Transverse colon (tissue), 4 donors: ENCODE measurements at regions not wholly inside any gene's neighbourhood (a gene's known extent, or its start where the extent isn't known, plus 50 kb on each side); places are given as distances from the start of the nearest gene placed in this dataset.
"Not testable (repeated sequence)": the region's sequence is repeated elsewhere in the genome, so short reads cannot be mapped to it uniquely, and the experiment has no call there.

Experiments used
- DNase-seq: peaks from one replicate; pipeline ENCODE4 v3.0.0-alpha.2; 2019
- H3K27ac ChIP-seq, 4 donors: fragments of 200-600 bp; sonication (generic); 2 replicates each; pipeline ENCODE4 v1.5.1; 2016 to 2018; ENCODE audit warnings: inconsistent platforms in 4 of 4
- H3K27me3 ChIP-seq: fragments of 200-600 bp; sonication (generic); 2 replicates; pipeline ENCODE4 v1.5.1; 2017; ENCODE audit warnings: inconsistent platforms
- H3K36me3 ChIP-seq, 4 donors: fragments of 200-600 bp; sonication (generic); 2 replicates each; pipeline ENCODE4 v1.5.1; 2017 to 2019; ENCODE audit warnings: inconsistent platforms in 4 of 4
- H3K4me1 ChIP-seq, 4 donors: fragments of 200-600 bp; sonication (generic); 2 replicates each; pipeline ENCODE4 v1.5.1; 2017 to 2020; ENCODE audit warnings: inconsistent platforms in 4 of 4
- H3K4me3 ChIP-seq, 4 donors: fragments of 200-600 bp; sonication (generic); 1 replicate in 1 of 4; 2 replicates in 3 of 4; pipeline versions ENCODE4 v1.5.1 to v1.6.1; 2017 to 2019; ENCODE audit warnings: inconsistent platforms in 4 of 4
- H3K9me3 ChIP-seq, 2 donors: fragments of 200-600 bp; sonication (generic); 2 replicates each; pipeline ENCODE4 v1.5.1; 2017 to 2019; ENCODE audit warnings: inconsistent platforms in 2 of 2
- CTCF ChIP-seq, 5 experiments: fragments of 200-600 bp in 3 of 5; fragments of 450-650 bp in 2 of 5; sonication (generic) in 3 of 5; IDR thresholded peaks; 1 replicate in 2 of 5; 2 replicates in 3 of 5; pipeline ENCODE4 v1.5.1; 2016 to 2017; ENCODE audit warnings: antibody characterized with exemption in 5 of 5, inconsistent platforms in 3 of 5, mild to moderate bottlenecking in 2 of 5, moderate library complexity in 1 of 5
- EP300 ChIP-seq: sonication (generic); formaldehyde crosslinking; IDR thresholded peaks from one replicate; pipeline ENCODE4 v1.6.1; 2017; ENCODE audit warnings: antibody characterized with exemption, low read depth
- POLR2A ChIP-seq: fragments of 450-650 bp; IDR thresholded peaks from one replicate; pipeline ENCODE4 v1.6.1; 2016; ENCODE audit warnings: antibody characterized with exemption, mild to moderate bottlenecking, moderate library complexity
- POLR2AphosphoS5 ChIP-seq, 3 donors: sonication (generic); formaldehyde crosslinking; IDR thresholded peaks; one replicate each; pipeline ENCODE4 v1.6.1; 2016; ENCODE audit warnings: antibody characterized with exemption in 3 of 3
- WGBS, 2 donors: methylation state at CpG; one replicate each; pipeline ENCODE4 v1.1.5; 2018; ENCODE audit warnings: low coverage in 1 of 2; 5-methylcytosine and 5-hydroxymethylcytosine counted together
- in situ Hi-C, 4 donors: fragments of 200-750 bp; cut with MboI; loops; one replicate each; pipeline versions ENCODE4 v1.15.0 to v1.15.1; 2017; ENCODE audit warnings: low sequenced_read_pairs in 3 of 4, low pct_ligation_motif_present in 1 of 4, low pct_unique_long_range_greater_than_20kb in 1 of 4
- intact Hi-C: fragments of 100-400 bp; cut with DNase I; formaldehyde crosslinking; loops from one replicate; pipeline ENCODE4 v1.15.1; 2023; ENCODE audit warnings: low total_unique reads

DNA sequence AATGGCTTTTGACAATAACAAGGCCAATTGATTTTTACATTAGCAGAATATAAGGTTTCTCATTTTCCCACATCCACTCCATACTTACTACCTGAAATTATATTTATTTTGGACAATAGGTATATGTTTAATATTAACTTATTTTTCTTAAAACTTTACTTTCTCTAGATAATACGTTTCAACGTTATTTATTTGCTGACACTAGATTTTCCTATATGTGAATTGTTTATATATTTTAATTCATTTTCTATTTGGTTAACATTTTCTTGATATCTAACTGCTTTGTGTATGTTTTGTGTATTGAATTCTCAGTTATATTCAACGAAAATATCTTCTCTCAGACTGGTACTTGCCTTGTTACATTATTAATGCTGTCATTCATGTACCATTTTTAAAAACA, 199.9 kb upstream of the TMEFF2 start:
- no peak overlapping the region for H3K27ac ChIP-seq
- intact Hi-C loops (no loop called here), in situ Hi-C loops (no loop called here)
- no peaks in the 10 kb centered on the region for H3K9me3 ChIP-seq
- no peaks in the 10 kb centered on the region for H3K36me3 ChIP-seq
- no peak for DNase-seq
- no peaks in the 10 kb centered on the region for H3K27me3 ChIP-seq
- 81 to 87% methylated on average over 3 of the region's 3 CpGs for WGBS, 2 donors
- TF ChIP-seq CTCF (IDR thresholded peaks at IDR 0.05), result no peak
- TF ChIP-seq POLR2AphosphoS5 (IDR thresholded peaks at IDR 0.05), result no peak
- no peak for TF ChIP-seq EP300
- no peak for TF ChIP-seq POLR2A
- H3K4me3 ChIP-seq, result no peak overlapping the region
- H3K4me1 ChIP-seq, result no peaks in the 10 kb centered on the region

DNA sequence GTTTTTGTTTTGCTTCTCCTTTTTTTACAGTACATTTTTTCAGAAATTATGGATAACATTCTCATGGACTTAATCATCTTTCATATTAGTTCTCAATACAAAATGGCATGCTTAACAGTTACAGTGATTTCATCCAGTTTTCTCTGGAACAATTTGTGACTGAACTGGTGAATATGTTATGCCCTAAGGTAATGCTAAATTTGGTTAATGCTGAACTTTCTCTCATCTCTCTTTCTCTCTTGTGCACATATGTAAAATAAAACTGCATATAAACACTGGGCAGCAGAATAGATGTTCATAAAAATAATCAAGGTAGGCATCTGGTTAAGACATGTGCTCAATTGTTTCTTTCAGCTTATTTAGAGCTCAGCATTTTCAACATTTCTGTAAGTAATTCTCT, 196.3 kb upstream of the TMEFF2 start:
- H3K27ac ChIP-seq, result no peak overlapping the region
- H3K36me3 ChIP-seq, result no peaks in the 10 kb centered on the region
- in situ Hi-C loops (no loop called here), intact Hi-C loops (no loop called here)
- no peak for DNase-seq
- TF ChIP-seq POLR2AphosphoS5 (IDR thresholded peaks at IDR 0.05), result no peak
- TF ChIP-seq CTCF (IDR thresholded peaks at IDR 0.05), result no peak
- TF ChIP-seq POLR2A, result no peak
- no peak for TF ChIP-seq EP300
- no peak overlapping the region for H3K4me3 ChIP-seq
- H3K4me1 ChIP-seq, result no peaks in the 10 kb centered on the region
- no peaks in the 10 kb centered on the region for H3K9me3 ChIP-seq
- H3K27me3 ChIP-seq, result no peaks in the 10 kb centered on the region

GRCh38 chr2:192390401-192390800, 195.7 kb upstream of the TMEFF2 start:
- intact Hi-C loops (no loop called here), in situ Hi-C loops (no loop called here)
- Histone ChIP-seq H3K36me3 (no peaks in the 10 kb centered on the region), H3K27ac (no peak overlapping the region), H3K4me3 (no peak overlapping the region), H3K9me3 (no peaks in the 10 kb centered on the region), H3K27me3 (no peaks in the 10 kb centered on the region), H3K4me1 (no peaks in the 10 kb centered on the region)
- no peak for DNase-seq
- TF ChIP-seq POLR2AphosphoS5 (IDR thresholded peaks at IDR 0.05) (no peak), EP300 (no peak), POLR2A (no peak), CTCF (IDR thresholded peaks at IDR 0.05) (no peak)

GRCh38 chr2:192384191-192384590, 189.5 kb upstream of the TMEFF2 start:
- in situ Hi-C loops, intact Hi-C loops, DNase-seq, H3K4me3 ChIP-seq, H3K27ac ChIP-seq, H3K27me3 ChIP-seq, H3K4me1 ChIP-seq, H3K36me3 ChIP-seq, H3K9me3 ChIP-seq: not testable (repeated sequence)
- WGBS, 2 donors, result 70% methylated on average over 1 of the region's 1 CpG; no CpG with 5 or more reads in 1 of the 2 donors

GRCh38 chr2:192381082-192381481, 186.3 kb upstream of the TMEFF2 start:
- H3K9me3 ChIP-seq, result no peaks in the 10 kb centered on the region
- in situ Hi-C loops, result no loop called here
- intact Hi-C loops, result no loop called here
- no peak overlapping the region for H3K27ac ChIP-seq
- no peak for TF ChIP-seq POLR2A
- no peak for TF ChIP-seq POLR2AphosphoS5 (IDR thresholded peaks at IDR 0.05)
- TF ChIP-seq EP300, result no peak
- TF ChIP-seq CTCF (IDR thresholded peaks at IDR 0.05), result no peak
- no peaks in the 10 kb centered on the region for H3K27me3 ChIP-seq
- no peak overlapping the region for H3K4me3 ChIP-seq
- WGBS, 2 donors, result 73 to 81% methylated on average over 1 of the region's 1 CpG
- no peaks in the 10 kb centered on the region for H3K36me3 ChIP-seq
- DNase-seq, result no peak
- no peaks in the 10 kb centered on the region for H3K4me1 ChIP-seq
